Stimulated activated effector memory CD8-positive, alpha-beta T cell treated with anti-CD3 and anti-CD28 coated beads, Interleukin-12 subunit alpha, Interleukin-12 subunit beta, amount 100 ng/mL, for 72 hours (primary cell): ENCODE measurements at regions not wholly inside any gene's neighbourhood (a gene's known extent, or its start where the extent isn't known, plus 50 kb on each side); places are given as distances from the start of the nearest gene placed in this dataset.
"Not testable (repeated sequence)": the region's sequence is repeated elsewhere in the genome, so short reads cannot be mapped to it uniquely, and the experiment has no call there.

Experiments
- ATAC-seq: fragments of 150-1000 bp; cut with Tn5 transposase; 2 replicates; pipeline ENCODE4 v1.10.0; 2021
- DNase-seq, 2 donors: peaks; one replicate each; pipeline ENCODE4 v3.0.0; 2021 to 2022; ENCODE audit warnings: low spot score in 2 of 2
- H3K27ac Mint-ChIP-seq: one replicate; pipeline ENCODE4 v1.8.0; 2022; ENCODE audit warnings: mild to moderate bottlenecking, mixed read lengths
- H3K36me3 Mint-ChIP-seq: one replicate; pipeline ENCODE4 v1.8.0; 2022; ENCODE audit warnings: mild to moderate bottlenecking, mixed read lengths
- H3K4me1 Mint-ChIP-seq: one replicate; pipeline ENCODE4 v1.8.0; 2022; ENCODE audit warnings: mixed read lengths
- H3K4me3 Mint-ChIP-seq: one replicate; pipeline ENCODE4 v1.8.0; 2022; ENCODE audit warnings: mild to moderate bottlenecking, mixed read lengths
- H3K9me3 Mint-ChIP-seq: one replicate; pipeline ENCODE4 v1.8.0; 2022; ENCODE audit warnings: mixed read lengths

- ATAC-seq (no peak), DNase-seq (no peak)
- Mint-ChIP-seq H3K9me3 (peaks cover 8% of the 10 kb centered on the region), H3K27ac (no peak overlapping the region), H3K36me3 (no peaks in the 10 kb centered on the region), H3K4me1 (no peaks in the 10 kb centered on the region), H3K4me3 (no peak overlapping the region)
Observed at GRCh38 chr4:134627366-134627765, 425.8 kb upstream of the PABPC4L start.

DNA sequence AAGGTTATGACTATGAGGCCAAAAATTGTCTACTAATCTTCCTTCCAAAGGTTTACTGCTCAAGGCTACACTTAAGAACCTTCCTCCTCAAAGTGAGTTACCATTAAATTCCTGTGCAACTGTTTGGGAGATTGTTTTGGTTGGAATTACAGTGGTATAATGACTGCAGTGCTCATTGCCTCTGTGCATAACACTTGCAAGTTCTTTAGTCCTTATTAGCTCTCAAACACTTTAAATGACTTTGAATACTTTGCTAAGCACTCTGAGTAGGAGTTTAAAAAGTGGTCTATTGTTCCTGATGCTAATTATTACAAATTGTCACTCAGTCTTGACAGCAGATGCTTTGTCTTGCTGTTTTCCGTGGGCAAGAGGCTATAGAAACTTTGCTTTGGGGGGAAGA, 422.8 kb upstream of the PABPC4L start:
- H3K4me1 Mint-ChIP-seq: no peaks in the 10 kb centered on the region
- peaks cover 8% of the 10 kb centered on the region for H3K9me3 Mint-ChIP-seq
- no peaks in the 10 kb centered on the region for H3K36me3 Mint-ChIP-seq
- H3K27ac Mint-ChIP-seq: no peak overlapping the region
- H3K4me3 Mint-ChIP-seq: no peak overlapping the region
- ATAC-seq (no peak), DNase-seq (no peak)

- H3K4me1 Mint-ChIP-seq, H3K27ac Mint-ChIP-seq, H3K4me3 Mint-ChIP-seq, DNase-seq, H3K36me3 Mint-ChIP-seq, H3K9me3 Mint-ChIP-seq, ATAC-seq: not testable (repeated sequence)
Observed at GRCh38 chr4:134622626-134623575, 421.3 kb upstream of the PABPC4L start.

DNA sequence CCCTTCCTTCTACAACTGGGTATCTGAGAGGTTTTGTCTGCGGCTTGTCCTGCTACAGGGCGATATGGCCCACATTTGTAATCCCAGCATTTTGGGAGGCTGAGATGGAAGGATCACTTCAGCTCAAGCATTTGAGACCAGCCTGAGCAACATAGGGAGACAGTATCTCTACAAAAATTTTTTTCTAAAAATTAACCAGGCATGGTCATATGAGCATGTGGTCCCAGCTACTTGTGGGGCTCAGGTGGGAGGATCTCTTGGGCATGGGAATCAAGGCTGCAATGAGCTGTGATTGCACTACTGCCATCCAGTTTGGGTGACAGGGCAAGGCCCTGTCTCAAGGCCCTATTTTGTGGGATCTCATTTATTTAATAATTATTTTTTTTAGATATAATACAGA, 420.6 kb upstream of the PABPC4L start:
- no peak for ATAC-seq
- H3K9me3 Mint-ChIP-seq: peaks cover 8% of the 10 kb centered on the region
- H3K27ac Mint-ChIP-seq: no peak overlapping the region
- no peak for DNase-seq
- H3K4me1 Mint-ChIP-seq: no peaks in the 10 kb centered on the region
- H3K36me3 Mint-ChIP-seq: no peaks in the 10 kb centered on the region
- H3K4me3 Mint-ChIP-seq: no peak overlapping the region

- H3K9me3 Mint-ChIP-seq, ATAC-seq, H3K4me3 Mint-ChIP-seq, DNase-seq, H3K4me1 Mint-ChIP-seq, H3K27ac Mint-ChIP-seq, H3K36me3 Mint-ChIP-seq: not testable (repeated sequence)
Observed at GRCh38 chr4:134621715-134622114, 420.1 kb upstream of the PABPC4L start.

DNA sequence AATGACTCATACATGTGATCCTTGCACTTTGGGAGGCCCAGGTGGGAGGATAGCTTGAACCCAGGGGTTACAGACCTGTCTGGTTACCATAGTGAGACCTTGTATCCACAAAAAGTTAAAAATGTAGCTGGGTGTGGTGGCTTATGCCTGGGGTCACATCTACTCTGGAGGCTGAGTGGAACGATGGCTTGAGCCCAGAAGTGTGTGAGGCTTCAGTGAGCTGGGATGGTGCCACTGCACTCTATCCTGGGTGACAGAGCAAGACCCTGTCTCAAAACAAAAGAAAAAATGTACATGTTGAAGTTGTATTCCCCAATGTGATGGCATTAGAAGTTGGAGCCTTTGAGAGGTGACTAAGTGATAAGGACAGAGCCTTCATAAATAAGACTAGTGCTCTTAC, 409.4 kb upstream of the PABPC4L start:
- Mint-ChIP-seq H3K27ac (no peak overlapping the region), H3K9me3 (peaks cover 10% of the 10 kb centered on the region), H3K36me3 (no peaks in the 10 kb centered on the region), H3K4me3 (no peak overlapping the region), H3K4me1 (no peaks in the 10 kb centered on the region)
- ATAC-seq (no peak), DNase-seq (no peak)

GRCh38 chr4:134610172-134610571, 408.6 kb upstream of the PABPC4L start:
- Mint-ChIP-seq H3K36me3 (no peaks in the 10 kb centered on the region), H3K4me3 (no peak overlapping the region), H3K4me1 (no peaks in the 10 kb centered on the region), H3K9me3 (peaks cover 11% of the 10 kb centered on the region), H3K27ac (no peak overlapping the region)
- ATAC-seq (no peak), DNase-seq (no peak)

DNA sequence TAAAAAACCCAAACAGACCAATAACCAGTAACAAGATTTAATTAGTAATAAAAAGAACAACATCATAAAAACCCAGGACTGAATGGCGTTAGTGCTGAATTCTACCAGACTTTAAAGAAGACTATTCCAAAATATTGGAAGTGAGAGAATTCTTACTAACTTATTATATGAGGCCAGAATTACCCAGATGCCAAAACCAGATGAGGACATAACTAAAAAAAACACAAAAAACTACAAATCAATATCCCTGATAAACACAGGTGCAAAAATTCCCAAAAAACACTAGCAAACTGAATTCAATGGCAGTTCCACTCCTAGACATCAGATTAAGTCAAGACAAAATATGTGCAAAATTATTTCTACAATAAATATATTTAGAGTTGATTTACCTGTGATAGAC, 400.1 kb upstream of the PABPC4L start:
- Mint-ChIP-seq H3K4me1 (no peaks in the 10 kb centered on the region), H3K4me3 (no peak overlapping the region), H3K36me3 (no peaks in the 10 kb centered on the region), H3K27ac (no peak overlapping the region), H3K9me3 (peaks cover 18% of the 10 kb centered on the region)
- ATAC-seq (no peak), DNase-seq (no peak)

GRCh38 chr4:134591326-134591725, 389.7 kb upstream of the PABPC4L start:
- Mint-ChIP-seq H3K4me1 (no peaks in the 10 kb centered on the region), H3K36me3 (no peaks in the 10 kb centered on the region), H3K27ac (no peak overlapping the region), H3K4me3 (no peak overlapping the region), H3K9me3 (peaks cover 7% of the 10 kb centered on the region)
- ATAC-seq (no peak), DNase-seq (no peak)

- no peak for ATAC-seq
- DNase-seq: no peak
- Mint-ChIP-seq H3K27ac (no peak overlapping the region), H3K4me1 (no peaks in the 10 kb centered on the region), H3K4me3 (no peak overlapping the region), H3K9me3 (peaks cover 30% of the 10 kb centered on the region), H3K36me3 (no peaks in the 10 kb centered on the region)
Observed at GRCh38 chr4:134585972-134586371, 384.4 kb upstream of the PABPC4L start.

DNA sequence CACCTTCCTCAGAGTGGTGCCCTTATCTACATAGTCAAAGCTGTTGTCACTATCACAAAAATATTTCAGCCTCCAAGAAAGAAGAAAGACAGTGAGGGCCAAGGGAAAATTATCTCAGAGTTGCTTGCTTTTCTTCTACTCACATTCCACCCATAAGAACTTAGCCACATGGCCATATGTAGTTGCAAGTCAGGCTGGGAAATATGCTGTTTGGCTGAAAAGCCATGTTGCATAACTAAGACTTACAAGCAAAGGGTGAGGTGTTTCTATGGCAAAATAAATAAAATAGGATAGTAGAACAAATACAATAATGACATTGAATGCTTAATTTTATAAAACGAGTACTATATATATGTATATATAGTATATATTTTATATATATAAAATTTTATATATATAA, 365.9 kb upstream of the PABPC4L start:
- peaks cover 9% of the 10 kb centered on the region for H3K9me3 Mint-ChIP-seq
- ATAC-seq (no peak), DNase-seq (no peak)
- no peak overlapping the region for H3K4me3 Mint-ChIP-seq
- H3K36me3 Mint-ChIP-seq: no peaks in the 10 kb centered on the region
- H3K27ac Mint-ChIP-seq: no peak overlapping the region
- no peaks in the 10 kb centered on the region for H3K4me1 Mint-ChIP-seq

- H3K4me1 Mint-ChIP-seq: no peaks in the 10 kb centered on the region
- peaks cover 14% of the 10 kb centered on the region for H3K9me3 Mint-ChIP-seq
- no peak overlapping the region for H3K4me3 Mint-ChIP-seq
- no peaks in the 10 kb centered on the region for H3K36me3 Mint-ChIP-seq
- ATAC-seq (no peak), DNase-seq (no peak)
- H3K27ac Mint-ChIP-seq: no peak overlapping the region
Observed at GRCh38 chr4:134560728-134561127, 359.1 kb upstream of the PABPC4L start.

DNA sequence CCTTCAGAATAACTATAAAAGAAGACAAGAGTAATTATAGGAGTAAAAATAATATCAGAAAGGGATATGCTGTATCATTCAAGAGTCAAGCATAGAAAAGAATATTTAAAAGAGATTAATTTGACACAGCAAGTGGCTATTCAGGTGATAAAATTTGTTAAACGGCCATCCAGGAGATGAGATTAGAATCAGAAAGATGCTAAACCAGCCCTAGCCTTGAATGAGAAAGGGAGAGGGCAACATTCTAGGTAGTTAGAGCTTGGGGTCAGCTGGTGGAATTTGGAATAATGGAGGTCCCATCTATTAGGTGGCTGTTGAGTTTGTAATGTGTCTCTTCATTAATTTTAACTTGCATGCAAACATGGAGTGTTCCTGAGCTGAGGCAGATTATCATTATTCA, 350.5 kb upstream of the PABPC4L start:
- ATAC-seq: no peak
- H3K36me3 Mint-ChIP-seq: no peaks in the 10 kb centered on the region
- H3K9me3 Mint-ChIP-seq: peaks cover 24% of the 10 kb centered on the region
- H3K4me1 Mint-ChIP-seq: no peaks in the 10 kb centered on the region
- no peak for DNase-seq
- no peak overlapping the region for H3K27ac Mint-ChIP-seq
- no peak overlapping the region for H3K4me3 Mint-ChIP-seq

- H3K9me3 Mint-ChIP-seq: peaks cover 24% of the 10 kb centered on the region
- ATAC-seq: no peak
- no peak overlapping the region for H3K27ac Mint-ChIP-seq
- H3K4me3 Mint-ChIP-seq: no peak overlapping the region
- no peaks in the 10 kb centered on the region for H3K4me1 Mint-ChIP-seq
- no peaks in the 10 kb centered on the region for H3K36me3 Mint-ChIP-seq
- DNase-seq: no peak
Observed at GRCh38 chr4:134551348-134551747, 349.8 kb upstream of the PABPC4L start.

- Mint-ChIP-seq H3K36me3 (no peaks in the 10 kb centered on the region), H3K4me3 (no peak overlapping the region), H3K9me3 (peaks cover 16% of the 10 kb centered on the region), H3K27ac (no peak overlapping the region), H3K4me1 (no peaks in the 10 kb centered on the region)
- ATAC-seq (no peak), DNase-seq (no peak)
Observed at GRCh38 chr4:134548052-134548628, 346.6 kb upstream of the PABPC4L start.

DNA sequence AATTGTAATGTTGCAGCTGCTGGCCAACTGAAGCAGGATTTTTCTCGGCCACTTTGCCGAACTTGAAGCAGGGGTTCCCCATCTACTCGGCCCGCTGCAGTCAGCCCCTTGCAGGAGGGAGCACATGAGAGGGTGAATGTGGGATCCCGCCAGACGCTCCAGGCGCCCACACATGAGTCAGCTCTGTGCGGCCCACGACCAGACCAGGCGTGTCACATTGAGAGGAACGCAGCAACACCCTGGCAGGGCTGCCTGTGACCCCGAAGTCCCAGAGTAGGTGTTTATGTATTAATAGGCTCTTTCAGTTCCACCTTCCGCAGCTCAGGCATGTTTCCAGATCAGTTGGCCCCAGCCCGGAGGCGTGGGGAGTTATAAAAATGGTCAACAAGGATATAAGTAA, 344.7 kb upstream of the PABPC4L start:
- DNase-seq (no peak), ATAC-seq (no peak)
- H3K9me3 Mint-ChIP-seq: peaks cover 8% of the 10 kb centered on the region
- H3K4me3 Mint-ChIP-seq: no peak overlapping the region
- H3K36me3 Mint-ChIP-seq: no peaks in the 10 kb centered on the region
- no peak overlapping the region for H3K27ac Mint-ChIP-seq
- H3K4me1 Mint-ChIP-seq: no peaks in the 10 kb centered on the region
